AG09319 (cell line): ENCODE measurements at regions not wholly inside any gene's neighbourhood (a gene's known extent, or its start where the extent isn't known, plus 50 kb on each side); places are given as distances from the start of the nearest gene placed in this dataset.

ENCODE experiments used
- DNase-seq: peaks from one replicate; pipeline ENCODE4 v3.0.0-alpha.2; 2010; ENCODE audit warnings: low read depth; ENCODE audit errors: extremely low read depth
- CTCF ChIP-seq: IDR thresholded peaks from 2 replicates; pipeline ENCODE4 v1.5.1; 2011; ENCODE audit warnings: low read depth, mild to moderate bottlenecking, inconsistent platforms, low read length, moderate library complexity

GRCh38 chr6:148677594-148678476 lies 69.0 kb upstream of the UST start:
- no peak for DNase-seq
- TF ChIP-seq CTCF = no peak

- no peak for DNase-seq
- no peak for TF ChIP-seq CTCF
Observed at GRCh38 chr6:148678682-148679081, 68.1 kb upstream of the UST start.

- no peak for DNase-seq
- TF ChIP-seq CTCF = no peak
Observed at GRCh38 chr6:148681666-148682065, 65.2 kb upstream of the UST start.

GRCh38 chr6:148682252-148682651 lies 64.6 kb upstream of the UST start:
- DNase-seq = no peak
- no peak for TF ChIP-seq CTCF

GRCh38 chr6:148682990-148683389 lies 63.8 kb upstream of the UST start:
- no peak for DNase-seq
- TF ChIP-seq CTCF = no peak

- DNase-seq = no peak
- TF ChIP-seq CTCF = no peak
Observed at GRCh38 chr6:148689168-148689567, 57.7 kb upstream of the UST start.

- TF ChIP-seq CTCF = no peak
Observed at GRCh38 chr6:148693882-148694484, 52.8 kb upstream of the UST start.

More at GRCh38 chr6:148693882-148694484, 52.8 kb upstream of the UST start:
- DNase-seq = no peak
